Keratinocyte (primary cell): ENCODE measurements at regions not wholly inside any gene's neighbourhood (a gene's known extent, or its start where the extent isn't known, plus 50 kb on each side); places are given as distances from the start of the nearest gene placed in this dataset.

Source experiments
- CTCF ChIP-seq, 3 experiments: IDR thresholded peaks in 1 of 3; conservative IDR thresholded peaks in 1 of 3; optimal IDR thresholded peaks in 1 of 3; 2 replicates in 2 of 3; 3 replicates in 1 of 3; pipeline versions ENCODE3 to v1.5.1; 2011; ENCODE audit warnings: low read length in 3 of 3, mild to moderate bottlenecking in 3 of 3, moderate library complexity in 2 of 3, control low read depth in 1 of 3, inconsistent platforms in 1 of 3; ENCODE audit not compliant: insufficient read depth in 2 of 3; ENCODE audit errors: extremely low read depth in 1 of 3
- EZH2 ChIP-seq: IDR thresholded peaks from one replicate; pipeline ENCODE4 v1.6.1; 2012; ENCODE audit warnings: inconsistent platforms, mild to moderate bottlenecking, low read length, moderate library complexity

- no peak for TF ChIP-seq CTCF (optimal IDR thresholded peaks at IDR 0.05 in 1 of 3, IDR thresholded peaks at IDR 0.05 in 1 of 3, conservative IDR thresholded peaks at IDR 0.05 in 1 of 3; ENCODE audit: extremely low read depth in 1 of 3, insufficient read depth in 2 of 3, low read length in 3 of 3)
- no peak for TF ChIP-seq EZH2
Measured at GRCh38 chr14:76694106-76694505, 67.2 kb upstream of the VASH1 start.
